Neural progenitor cell (in vitro differentiated cells): ENCODE measurements at regions not wholly inside any gene's neighbourhood (a gene's known extent, or its start where the extent isn't known, plus 50 kb on each side); places are given as distances from the start of the nearest gene placed in this dataset.

Experiments
- DNase-seq: peaks from one replicate; pipeline ENCODE4 v3.0.0-alpha.2; 2016; ENCODE audit warnings: low spot score
- H2AFZ ChIP-seq: fragments of 200-600 bp; sonication (generic); replicated peaks from 2 replicates; pipeline ENCODE4 v1.6.1; 2016; ENCODE audit warnings: antibody characterized with exemption
- H3F3A ChIP-seq: fragments of 200-600 bp; sonication (generic); 2 replicates; pipeline ENCODE4 v1.6.1; 2016; ENCODE audit warnings: antibody characterized with exemption, low read depth
- H3K27ac ChIP-seq: fragments of 200-600 bp; sonication (generic); 2 replicates; pipeline ENCODE4 v1.5.1; 2016; ENCODE audit warnings: mild to moderate bottlenecking
- H3K27me3 ChIP-seq: fragments of 200-600 bp; sonication (generic); 2 replicates; pipeline ENCODE4 v1.6.1; 2016; ENCODE audit warnings: mild to moderate bottlenecking, moderate library complexity
- H3K36me3 ChIP-seq: fragments of 200-600 bp; sonication (generic); 2 replicates; pipeline ENCODE4 v1.5.1; 2016
- H3K4me1 ChIP-seq: fragments of 200-600 bp; sonication (generic); 2 replicates; pipeline ENCODE4 v1.6.1; 2016; ENCODE audit warnings: mixed run types
- H3K4me2 ChIP-seq: fragments of 200-600 bp; sonication (generic); 2 replicates; pipeline ENCODE4 v1.6.1; 2016
- H3K4me3 ChIP-seq: fragments of 200-600 bp; sonication (generic); 2 replicates; pipeline ENCODE4 v1.5.1; 2016
- H3K79me2 ChIP-seq: fragments of 200-600 bp; sonication (generic); 2 replicates; pipeline ENCODE4 v1.6.1; 2016; ENCODE audit warnings: low read depth
- H3K9ac ChIP-seq: fragments of 200-600 bp; sonication (generic); 2 replicates; pipeline ENCODE4 v1.6.1; 2016
- H3K9me3 ChIP-seq: fragments of 200-600 bp; sonication (generic); 2 replicates; pipeline ENCODE4 v1.5.1; 2016; ENCODE audit warnings: low read depth
- H4K20me1 ChIP-seq: fragments of 200-600 bp; sonication (generic); 2 replicates; pipeline ENCODE4 v1.6.1; 2016; ENCODE audit warnings: low read depth
- H3K27ac Mint-ChIP-seq: 3 replicates; pipeline ENCODE4 v1.8.0; 2021; ENCODE audit warnings: mixed read lengths
- H3K27me3 Mint-ChIP-seq: 2 replicates; pipeline ENCODE4 v1.8.0; 2022; ENCODE audit warnings: low read depth, mild to moderate bottlenecking, inconsistent platforms, moderate library complexity, mixed read lengths; ENCODE audit not compliant: insufficient read depth
- H3K36me3 Mint-ChIP-seq: 3 replicates; pipeline ENCODE4 v1.8.0; 2021; ENCODE audit warnings: mixed read lengths
- H3K4me1 Mint-ChIP-seq: 3 replicates; pipeline ENCODE4 v1.8.0; 2021; ENCODE audit warnings: mixed read lengths
- H3K4me3 Mint-ChIP-seq: 3 replicates; pipeline ENCODE4 v1.8.0; 2021; ENCODE audit warnings: mild to moderate bottlenecking, moderate library complexity, mixed read lengths
- H3K9me3 Mint-ChIP-seq: 3 replicates; pipeline ENCODE4 v1.8.0; 2020; ENCODE audit warnings: mixed read lengths
- EZH2 ChIP-seq: fragments of 200-600 bp; sonication (generic); IDR thresholded peaks from 2 replicates; pipeline ENCODE4 v1.6.1; 2017; ENCODE audit warnings: antibody characterized with exemption, mild to moderate bottlenecking, moderate library complexity
- EZH2phosphoT487 ChIP-seq: fragments of 200-600 bp; sonication (generic); IDR thresholded peaks from 2 replicates; pipeline ENCODE4 v1.6.1; 2017; ENCODE audit warnings: antibody characterized with exemption
- TF ChIP-seq, protein P1 (sequence below): fragments of 200-600 bp; sonication (generic); IDR thresholded peaks from 2 replicates; pipeline ENCODE4 v1.5.1; 2017; ENCODE audit warnings: antibody characterized with exemption, mild to moderate bottlenecking

DNA sequence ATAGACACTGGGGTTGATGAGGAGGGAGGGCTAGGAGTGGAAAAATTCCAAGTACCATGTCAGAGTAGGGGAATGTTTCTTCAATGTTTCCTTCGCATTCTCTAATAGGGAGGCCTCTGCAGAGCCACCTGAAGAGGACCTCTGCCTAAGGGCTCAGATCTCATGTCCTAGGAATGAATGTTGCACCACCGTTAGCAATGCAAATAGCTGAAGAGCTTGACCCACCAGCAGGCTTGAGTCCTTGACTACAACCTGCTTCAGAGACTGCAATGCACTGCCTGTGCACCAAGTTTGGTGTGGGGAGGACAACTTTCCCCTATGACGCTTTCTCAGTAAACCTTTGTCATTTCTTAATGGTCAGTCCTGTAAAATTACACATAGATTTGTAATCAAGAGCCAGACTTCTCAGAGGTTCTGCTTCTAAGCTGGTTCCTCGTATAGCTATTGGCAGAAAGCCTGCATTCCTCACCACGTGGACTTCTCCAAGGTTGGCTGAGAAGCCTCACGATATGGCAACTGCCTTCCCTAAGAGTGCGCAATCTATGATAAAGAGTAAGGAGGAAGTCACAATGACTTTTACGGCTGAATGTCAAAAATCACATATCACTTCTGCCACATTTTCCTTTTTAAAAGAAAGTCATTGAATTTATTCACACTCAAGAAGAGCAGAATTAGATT, 600.7 kb upstream of the PTGER4 start:
- H3K4me1 ChIP-seq: no peaks in the 10 kb centered on the region

DNA sequence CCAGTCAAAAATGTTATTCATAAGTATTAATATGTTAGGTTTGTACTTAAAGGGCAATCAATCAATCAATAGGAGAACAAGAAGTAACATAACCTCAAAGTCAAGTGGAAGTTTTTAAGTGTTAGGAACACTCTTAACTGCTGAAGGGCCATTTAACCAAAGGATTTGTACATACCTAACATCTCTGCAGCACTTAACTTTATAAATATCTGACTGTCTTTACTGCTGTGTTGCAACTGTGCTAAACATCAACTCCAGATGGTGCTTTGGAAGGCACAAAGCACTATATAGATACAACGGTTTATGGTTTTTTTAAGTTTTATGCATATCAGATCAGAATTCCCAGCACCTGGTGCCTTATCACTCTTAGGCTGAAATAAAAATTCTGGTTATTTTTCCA, 604.9 kb upstream of the PTGER4 start:
- DNase-seq: no peak
- no peaks in the 10 kb centered on the region for H3K27me3 ChIP-seq
- H3K4me1 ChIP-seq: no peaks in the 10 kb centered on the region
- no peak overlapping the region for H3K9ac ChIP-seq
- no peak overlapping the region for H3K27ac ChIP-seq
- TF ChIP-seq EZH2phosphoT487: no peak
- TF ChIP-seq, protein P1, sequence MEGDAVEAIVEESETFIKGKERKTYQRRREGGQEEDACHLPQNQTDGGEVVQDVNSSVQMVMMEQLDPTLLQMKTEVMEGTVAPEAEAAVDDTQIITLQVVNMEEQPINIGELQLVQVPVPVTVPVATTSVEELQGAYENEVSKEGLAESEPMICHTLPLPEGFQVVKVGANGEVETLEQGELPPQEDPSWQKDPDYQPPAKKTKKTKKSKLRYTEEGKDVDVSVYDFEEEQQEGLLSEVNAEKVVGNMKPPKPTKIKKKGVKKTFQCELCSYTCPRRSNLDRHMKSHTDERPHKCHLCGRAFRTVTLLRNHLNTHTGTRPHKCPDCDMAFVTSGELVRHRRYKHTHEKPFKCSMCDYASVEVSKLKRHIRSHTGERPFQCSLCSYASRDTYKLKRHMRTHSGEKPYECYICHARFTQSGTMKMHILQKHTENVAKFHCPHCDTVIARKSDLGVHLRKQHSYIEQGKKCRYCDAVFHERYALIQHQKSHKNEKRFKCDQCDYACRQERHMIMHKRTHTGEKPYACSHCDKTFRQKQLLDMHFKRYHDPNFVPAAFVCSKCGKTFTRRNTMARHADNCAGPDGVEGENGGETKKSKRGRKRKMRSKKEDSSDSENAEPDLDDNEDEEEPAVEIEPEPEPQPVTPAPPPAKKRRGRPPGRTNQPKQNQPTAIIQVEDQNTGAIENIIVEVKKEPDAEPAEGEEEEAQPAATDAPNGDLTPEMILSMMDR: no peak
- TF ChIP-seq EZH2: no peak
- no peaks in the 10 kb centered on the region for H3K9me3 ChIP-seq
- H3K36me3 ChIP-seq: no peaks in the 10 kb centered on the region
- no peak overlapping the region for H3K4me3 ChIP-seq
- Mint-ChIP-seq H3K27me3 (no peaks in the 10 kb centered on the region), H3K36me3 (no peaks in the 10 kb centered on the region), H3K4me1 (no peaks in the 10 kb centered on the region), H3K4me3 (no peak overlapping the region), H3K27ac (no peak overlapping the region), H3K9me3 (no peaks in the 10 kb centered on the region)
- H4K20me1 ChIP-seq: no peaks in the 10 kb centered on the region
- H3K4me2 ChIP-seq: no peak overlapping the region
- H3K79me2 ChIP-seq: no peaks in the 10 kb centered on the region
- H3F3A ChIP-seq: no peaks in the 10 kb centered on the region
- H2AFZ ChIP-seq: no peak overlapping the region

More for the DNA sequence above, 600.7 kb upstream of the PTGER4 start:
- no peak overlapping the region for H3K27ac ChIP-seq
- Mint-ChIP-seq H3K27ac (no peak overlapping the region), H3K4me1 (no peaks in the 10 kb centered on the region), H3K36me3 (no peaks in the 10 kb centered on the region), H3K27me3 (no peaks in the 10 kb centered on the region), H3K4me3 (no peak overlapping the region), H3K9me3 (no peaks in the 10 kb centered on the region)
- no peak overlapping the region for H3K4me3 ChIP-seq
- DNase-seq: no peak
- no peaks in the 10 kb centered on the region for H3K9me3 ChIP-seq
- H4K20me1 ChIP-seq: no peaks in the 10 kb centered on the region
- H3F3A ChIP-seq: no peaks in the 10 kb centered on the region
- H3K4me2 ChIP-seq: no peak overlapping the region
- H3K27me3 ChIP-seq: no peaks in the 10 kb centered on the region
- H3K79me2 ChIP-seq: no peaks in the 10 kb centered on the region
- no peaks in the 10 kb centered on the region for H3K36me3 ChIP-seq
- TF ChIP-seq, protein P1: no peak
- no peak overlapping the region for H3K9ac ChIP-seq
- no peak overlapping the region for H2AFZ ChIP-seq

DNA sequence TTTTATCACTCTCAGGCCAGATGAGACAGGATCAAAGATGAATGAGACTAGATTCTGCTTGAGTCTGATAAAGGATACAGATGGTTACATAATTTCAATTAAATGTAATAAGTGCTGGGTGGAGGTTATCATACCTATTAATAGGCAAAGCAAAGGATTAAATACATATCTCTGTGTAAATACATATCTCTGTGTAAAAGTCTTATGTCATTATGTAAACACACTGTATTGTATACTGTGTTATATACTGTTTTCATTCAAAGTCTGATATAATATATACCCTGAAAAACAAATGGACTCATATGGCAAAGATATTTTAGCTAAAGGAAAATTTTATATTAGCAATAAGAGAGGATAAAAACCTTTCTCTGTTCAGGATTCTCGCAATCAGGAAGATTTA, 605.8 kb upstream of the PTGER4 start:
- Histone ChIP-seq H3K9me3 (no peaks in the 10 kb centered on the region), H3K4me2 (no peak overlapping the region), H3K27me3 (no peaks in the 10 kb centered on the region), H4K20me1 (no peaks in the 10 kb centered on the region), H3K4me3 (no peak overlapping the region), H3K27ac (no peak overlapping the region), H2AFZ (no peak overlapping the region), H3F3A (no peaks in the 10 kb centered on the region), H3K36me3 (no peaks in the 10 kb centered on the region), H3K9ac (no peak overlapping the region), H3K4me1 (no peaks in the 10 kb centered on the region), H3K79me2 (no peaks in the 10 kb centered on the region)
- Mint-ChIP-seq H3K27me3 (no peaks in the 10 kb centered on the region), H3K36me3 (no peaks in the 10 kb centered on the region), H3K4me1 (no peaks in the 10 kb centered on the region), H3K27ac (no peak overlapping the region), H3K4me3 (no peak overlapping the region), H3K9me3 (no peaks in the 10 kb centered on the region)
- DNase-seq: no peak
- TF ChIP-seq, protein P1: no peak
- TF ChIP-seq EZH2phosphoT487 (no peak), EZH2 (no peak)
